ENCODE measurements at regions not wholly inside any gene's neighbourhood (a gene's known extent, or its start where the extent isn't known, plus 50 kb on each side); places are given as distances from the start of the nearest gene placed in this dataset.
A peak's percentile ranks its signal among the peaks of the same experiment; 100 is the strongest.

GRCh38 chr7:41879403-41879802, 176.5 kb upstream of the INHBA start:
- TF ChIP-seq, protein P1, sequence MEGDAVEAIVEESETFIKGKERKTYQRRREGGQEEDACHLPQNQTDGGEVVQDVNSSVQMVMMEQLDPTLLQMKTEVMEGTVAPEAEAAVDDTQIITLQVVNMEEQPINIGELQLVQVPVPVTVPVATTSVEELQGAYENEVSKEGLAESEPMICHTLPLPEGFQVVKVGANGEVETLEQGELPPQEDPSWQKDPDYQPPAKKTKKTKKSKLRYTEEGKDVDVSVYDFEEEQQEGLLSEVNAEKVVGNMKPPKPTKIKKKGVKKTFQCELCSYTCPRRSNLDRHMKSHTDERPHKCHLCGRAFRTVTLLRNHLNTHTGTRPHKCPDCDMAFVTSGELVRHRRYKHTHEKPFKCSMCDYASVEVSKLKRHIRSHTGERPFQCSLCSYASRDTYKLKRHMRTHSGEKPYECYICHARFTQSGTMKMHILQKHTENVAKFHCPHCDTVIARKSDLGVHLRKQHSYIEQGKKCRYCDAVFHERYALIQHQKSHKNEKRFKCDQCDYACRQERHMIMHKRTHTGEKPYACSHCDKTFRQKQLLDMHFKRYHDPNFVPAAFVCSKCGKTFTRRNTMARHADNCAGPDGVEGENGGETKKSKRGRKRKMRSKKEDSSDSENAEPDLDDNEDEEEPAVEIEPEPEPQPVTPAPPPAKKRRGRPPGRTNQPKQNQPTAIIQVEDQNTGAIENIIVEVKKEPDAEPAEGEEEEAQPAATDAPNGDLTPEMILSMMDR (IDR thresholded peaks at IDR 0.05; ENCODE audit: low read length, missing control alignments), result no peak

DNA sequence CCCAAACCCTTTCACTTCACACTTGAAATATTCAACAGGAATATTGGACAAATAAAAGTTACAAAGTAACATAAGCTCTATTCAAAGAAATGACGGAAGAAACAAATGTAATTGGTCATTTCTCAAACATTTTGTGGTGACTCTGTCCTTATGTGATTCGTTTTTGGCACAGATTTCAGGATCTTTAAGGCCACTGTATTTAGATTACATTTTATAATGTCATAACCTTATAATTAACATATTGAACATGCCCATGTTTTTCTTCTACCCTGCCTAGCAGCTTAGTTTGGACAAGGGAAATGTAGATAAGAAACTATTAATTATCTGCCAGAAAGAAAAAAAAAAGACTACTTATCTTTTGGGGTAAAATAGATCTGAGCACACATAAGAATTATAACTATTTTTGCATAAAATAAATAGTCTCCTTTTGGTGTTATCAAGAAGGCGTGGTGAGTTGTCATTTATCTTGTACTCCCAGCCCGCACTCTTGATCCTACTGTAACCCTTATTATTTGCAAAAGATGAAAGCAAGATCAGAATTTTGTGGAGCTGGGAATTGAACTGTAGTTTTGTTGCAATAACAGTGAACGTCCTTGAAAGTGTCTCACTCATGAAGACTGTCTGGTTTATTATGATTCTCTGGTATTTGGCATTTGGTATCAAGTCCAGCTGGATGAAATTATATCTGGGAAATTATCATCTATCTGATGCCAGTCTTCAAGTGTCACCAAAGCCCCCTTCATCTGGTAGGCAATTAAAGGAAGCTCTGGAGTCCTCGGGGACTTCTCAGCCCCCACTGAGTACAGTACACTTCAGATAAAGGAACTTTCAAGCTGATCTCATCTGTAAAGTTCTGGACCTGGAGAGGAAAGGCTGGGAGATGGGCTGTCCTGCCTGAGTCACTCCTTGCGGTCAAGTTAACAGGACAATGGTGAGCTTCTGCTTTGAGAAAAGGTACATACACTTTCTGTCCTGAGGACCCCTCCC, 175.7 kb upstream of the INHBA start:
- H3K4me3 ChIP-seq (replicated peaks; ENCODE audit: low read depth, low read length), result no peak overlapping the region
- peak; percentile 23 for DNase-seq (ENCODE audit: low read depth)
- TF ChIP-seq, protein P1 (IDR thresholded peaks at IDR 0.05; ENCODE audit: low read length, missing control alignments), result no peak

More at GRCh38 chr7:41879403-41879802, 176.5 kb upstream of the INHBA start:
- no peak overlapping the region for H3K4me3 ChIP-seq (replicated peaks; ENCODE audit: low read depth, low read length)
- peak; percentile 28 for DNase-seq (ENCODE audit: low read depth)

DNA sequence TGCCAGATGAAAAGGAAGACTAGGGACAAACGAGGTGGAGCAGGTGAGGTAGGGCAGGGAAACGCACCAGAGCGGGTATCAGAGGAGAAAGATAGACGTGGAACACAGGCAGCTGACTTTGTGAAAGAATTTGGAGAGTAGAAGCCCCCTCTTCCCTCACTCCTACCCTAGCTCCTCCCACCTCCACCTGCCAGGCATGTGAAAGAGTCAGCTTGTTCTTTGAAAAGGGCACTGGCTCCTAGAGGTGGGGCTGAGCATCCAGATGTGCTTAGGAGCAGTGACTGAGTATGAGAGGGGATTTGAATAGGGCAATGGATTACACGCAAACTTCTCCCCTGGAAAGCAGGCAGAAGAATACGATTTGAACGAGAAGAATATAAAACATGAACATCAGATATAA, 174.2 kb upstream of the INHBA start:
- no peak overlapping the region for H3K4me3 ChIP-seq (replicated peaks; ENCODE audit: low read depth, low read length)
- TF ChIP-seq, protein P1 (IDR thresholded peaks at IDR 0.05; ENCODE audit: low read length, missing control alignments), result no peak
- DNase-seq (ENCODE audit: low read depth), result no peak

GRCh38 chr7:41875513-41875912, 172.6 kb upstream of the INHBA start:
- DNase-seq (ENCODE audit: low read depth), result no peak
- TF ChIP-seq, protein P1 (IDR thresholded peaks at IDR 0.05; ENCODE audit: low read length, missing control alignments), result no peak
- no peak overlapping the region for H3K4me3 ChIP-seq (replicated peaks; ENCODE audit: low read depth, low read length)

- no peak for DNase-seq (ENCODE audit: low read depth)
- TF ChIP-seq, protein P1 (IDR thresholded peaks at IDR 0.05; ENCODE audit: low read length, missing control alignments), result no peak
- H3K4me3 ChIP-seq (replicated peaks; ENCODE audit: low read depth, low read length), result no peak overlapping the region
Measured at GRCh38 chr7:41874201-41874785, 171.4 kb upstream of the INHBA start.

- DNase-seq (ENCODE audit: low read depth), result no peak
- H3K4me3 ChIP-seq (replicated peaks; ENCODE audit: low read depth, low read length), result no peak overlapping the region
- TF ChIP-seq, protein P1 (IDR thresholded peaks at IDR 0.05; ENCODE audit: low read length, missing control alignments), result no peak
Measured at GRCh38 chr7:41873741-41874140, 170.9 kb upstream of the INHBA start.

All from fibroblast of pulmonary artery (primary cell).